ENCODE measurements at regions not wholly inside any gene's neighbourhood (a gene's known extent, or its start where the extent isn't known, plus 50 kb on each side); places are given as distances from the start of the nearest gene placed in this dataset.

GRCh38 chr5:85148701-85149100, 764.0 kb upstream of the EDIL3 start:
- Histone ChIP-seq H3K9ac (ENCODE audit: control insufficient read depth, insufficient read depth, low read length) (no peak overlapping the region), H3K4me3 (no peak overlapping the region), H2AFZ (ENCODE audit: control insufficient read depth, low read depth, low read length) (no peak overlapping the region), H4K20me1 (ENCODE audit: control insufficient read depth, insufficient read depth) (no peaks in the 10 kb centered on the region), H3K36me3 (ENCODE audit: control insufficient read depth in 2 of 2, insufficient read depth in 2 of 2, low read length in 1 of 2) (no peaks in the 10 kb centered on the region), H3K9me3 (replicated peaks; ENCODE audit: control insufficient read depth, insufficient read depth, low read length) (no peaks in the 10 kb centered on the region), H3K79me2 (ENCODE audit: control insufficient read depth, insufficient read depth, low read length) (no peaks in the 10 kb centered on the region), H3K4me1 (ENCODE audit: control insufficient read depth, insufficient read depth, low read length) (no peaks in the 10 kb centered on the region), H3K27ac (ENCODE audit: control insufficient read depth, insufficient read depth) (no peak overlapping the region), H3K4me2 (ENCODE audit: control insufficient read depth, insufficient read depth) (no peak overlapping the region), H3K27me3 (replicated peaks in 1 of 2; ENCODE audit: control insufficient read depth in 2 of 2, insufficient read depth in 2 of 2, low read length in 1 of 2) (no peaks in the 10 kb centered on the region)
- no TSS peak for BruUV-seq (replicated peaks)
- ATAC-seq: no peak
- SMC1A ChIA-PET (ENCODE audit: uncharacterized antibody, unreplicated experiment): no interaction called here
- in situ Hi-C loops (cut with MboI): no loop called here
- intact Hi-C loops (cut with micrococcal nuclease; ENCODE audit: unreplicated experiment): no loop called here
- no peak for DNase-seq (ENCODE audit: low read depth, low spot score)
- 77% methylated on average over 2 of the region's 2 CpGs for WGBS (ENCODE audit: insufficient coverage, insufficient replicate concordance, low lambda C conversion rate, missing lambda C conversion rate)
- FAIRE-seq: no peak
- CTCF ChIA-PET: no interaction called here
- RAD21 ChIA-PET (ENCODE audit: unreplicated experiment): no interaction called here
- TF ChIP-seq SMC3 (IDR thresholded peaks at IDR 0.05; ENCODE audit: borderline replicate concordance, low read length) (no peak), ZBTB4 (CRISPR knock-in tag; IDR thresholded peaks at IDR 0.05) (no peak), NKRF (conservative IDR thresholded peaks at IDR 0.05) (no peak), MYC (IDR thresholded peaks at IDR 0.05; ENCODE audit: insufficient read depth, insufficient read length, insufficient replicate concordance, low read length, severe bottlenecking) (no peak), NFYB (IDR thresholded peaks at IDR 0.05; ENCODE audit: insufficient read depth, low read depth, low read length) (no peak), CHD2 (IDR thresholded peaks at IDR 0.05; ENCODE audit: borderline replicate concordance, low read depth, low read length) (no peak)
- POLR2A ChIA-PET: no interaction called here
